Breast epithelium (tissue), 4 donors: ENCODE measurements at regions not wholly inside any gene's neighbourhood (a gene's known extent, or its start where the extent isn't known, plus 50 kb on each side); places are given as distances from the start of the nearest gene placed in this dataset.

Experiments used
- DNase-seq, 2 donors: peaks; one replicate each; pipeline ENCODE4 v3.0.0-alpha.2; 2019; ENCODE audit warnings: low spot score in 2 of 2
- H3K27ac ChIP-seq, 2 donors: fragments of 200-600 bp; sonication (generic) in 1 of 2; one replicate each; pipeline ENCODE4 v1.5.1; 2016 to 2019; ENCODE audit warnings: mild to moderate bottlenecking in 1 of 2
- H3K27me3 ChIP-seq, 2 donors: fragments of 200-600 bp; sonication (generic) in 1 of 2; one replicate each; pipeline versions ENCODE4 v1.5.1 to v1.6.0; 2017 to 2019; ENCODE audit warnings: control low read depth in 1 of 2, mild to moderate bottlenecking in 1 of 2
- H3K36me3 ChIP-seq: fragments of 200-600 bp; one replicate; pipeline ENCODE4 v1.5.1; 2019
- H3K4me1 ChIP-seq, 2 donors: fragments of 200-600 bp; sonication (generic); one replicate each; pipeline ENCODE4 v1.5.1; 2016 to 2019; ENCODE audit warnings: control low read depth in 1 of 2
- H3K4me3 ChIP-seq, 3 donors: fragments of 200-600 bp; sonication (generic); 1 replicate in 2 of 3; 2 replicates in 1 of 3; pipeline ENCODE4 v1.5.1; 2016 to 2019; ENCODE audit warnings: mild to moderate bottlenecking in 3 of 3, moderate library complexity in 2 of 3
- H3K9me3 ChIP-seq, 2 donors: fragments of 200-600 bp; sonication (generic) in 1 of 2; one replicate each; pipeline ENCODE4 v1.5.1; 2016 to 2019; ENCODE audit warnings: control low read depth in 1 of 2
- CTCF ChIP-seq, 3 donors: fragments of 450-650 bp; IDR thresholded peaks; one replicate each; pipeline ENCODE4 v1.5.1; 2016 to 2017; ENCODE audit warnings: antibody characterized with exemption in 3 of 3, mild to moderate bottlenecking in 3 of 3, moderate library complexity in 3 of 3
- POLR2A ChIP-seq: fragments of 450-650 bp; IDR thresholded peaks from one replicate; pipeline ENCODE4 v1.6.1; 2016; ENCODE audit warnings: antibody characterized with exemption, mild to moderate bottlenecking, moderate library complexity
- POLR2AphosphoS5 ChIP-seq, 3 donors: sonication (generic); formaldehyde crosslinking; IDR thresholded peaks; one replicate each; pipeline ENCODE4 v1.6.1; 2017; ENCODE audit warnings: antibody characterized with exemption in 3 of 3
- intact Hi-C: fragments of 100-400 bp; cut with DNase I; formaldehyde crosslinking; loops from one replicate; pipeline ENCODE4 v1.15.1; 2023; ENCODE audit warnings: low total_unique reads

GRCh38 chr14:58863661-58864345 lies 226.0 kb downstream of the DACT1 start:
- no peaks in the 10 kb centered on the region for H3K4me1 ChIP-seq
- intact Hi-C loops, result no loop called here
- H3K27ac ChIP-seq, result no peak overlapping the region
- H3K27me3 ChIP-seq, result no peaks in the 10 kb centered on the region
- H3K36me3 ChIP-seq, result no peaks in the 10 kb centered on the region
- H3K9me3 ChIP-seq, result no peaks in the 10 kb centered on the region
- no peak for TF ChIP-seq POLR2A
- TF ChIP-seq CTCF (IDR thresholded peaks at IDR 0.05), result no peak
- no peak for TF ChIP-seq POLR2AphosphoS5 (IDR thresholded peaks at IDR 0.05)
- no peak for DNase-seq
- H3K4me3 ChIP-seq, result no peak overlapping the region

GRCh38 chr14:58864751-58865513 lies 227.2 kb downstream of the DACT1 start:
- Histone ChIP-seq H3K9me3 (no peaks in the 10 kb centered on the region), H3K4me3 (no peak overlapping the region), H3K36me3 (no peaks in the 10 kb centered on the region), H3K4me1 (no peaks in the 10 kb centered on the region), H3K27ac (no peak overlapping the region), H3K27me3 (no peaks in the 10 kb centered on the region)
- TF ChIP-seq POLR2A (no peak), POLR2AphosphoS5 (IDR thresholded peaks at IDR 0.05) (no peak), CTCF (IDR thresholded peaks at IDR 0.05) (no peak)
- DNase-seq, result no peak
- intact Hi-C loops, result no loop called here

- H3K27me3 ChIP-seq, result no peaks in the 10 kb centered on the region
- no peaks in the 10 kb centered on the region for H3K36me3 ChIP-seq
- intact Hi-C loops, result no loop called here
- no peak for DNase-seq
- H3K27ac ChIP-seq, result no peak overlapping the region
- H3K4me1 ChIP-seq, result no peaks in the 10 kb centered on the region
- no peaks in the 10 kb centered on the region for H3K9me3 ChIP-seq
- TF ChIP-seq POLR2AphosphoS5 (IDR thresholded peaks at IDR 0.05), result no peak
- H3K4me3 ChIP-seq, result no peak overlapping the region
These were observed 227.9 kb downstream of the DACT1 start for GRCh38 chr14:58865514-58866281.

GRCh38 chr14:58866391-58866790 lies 228.6 kb downstream of the DACT1 start:
- no peaks in the 10 kb centered on the region for H3K36me3 ChIP-seq
- no peaks in the 10 kb centered on the region for H3K9me3 ChIP-seq
- no peaks in the 10 kb centered on the region for H3K27me3 ChIP-seq
- H3K4me1 ChIP-seq, result no peaks in the 10 kb centered on the region
- intact Hi-C loops, result no loop called here
- H3K27ac ChIP-seq, result no peak overlapping the region
- no peak for TF ChIP-seq POLR2A
- TF ChIP-seq POLR2AphosphoS5 (IDR thresholded peaks at IDR 0.05), result no peak
- TF ChIP-seq CTCF (IDR thresholded peaks at IDR 0.05), result no peak
- no peak overlapping the region for H3K4me3 ChIP-seq
- no peak for DNase-seq

GRCh38 chr14:58870961-58871360 lies 233.2 kb downstream of the DACT1 start:
- intact Hi-C loops, result no loop called here
- Histone ChIP-seq H3K36me3 (no peaks in the 10 kb centered on the region), H3K27me3 (no peaks in the 10 kb centered on the region), H3K27ac (no peak overlapping the region), H3K4me1 (no peaks in the 10 kb centered on the region), H3K4me3 (no peak overlapping the region), H3K9me3 (no peaks in the 10 kb centered on the region)
- DNase-seq, result no peak
- TF ChIP-seq POLR2AphosphoS5 (IDR thresholded peaks at IDR 0.05) (no peak), POLR2A (no peak), CTCF (IDR thresholded peaks at IDR 0.05) (no peak)
